Bronchial epithelial cell (primary cell): ENCODE measurements at regions not wholly inside any gene's neighbourhood (a gene's known extent, or its start where the extent isn't known, plus 50 kb on each side); places are given as distances from the start of the nearest gene placed in this dataset.

Experiments
- DNase-seq: peaks from one replicate; pipeline ENCODE4 v3.0.0-alpha.2; 2010; ENCODE audit warnings: low read depth
- FAIRE-seq: peaks from 2 replicates; lab custom pipeline; 2011; peaks lifted over from hg19 to GRCh38; lab: Jason Lieb, UNC
- H3K27me3 ChIP-seq: 2 replicates; pipeline ENCODE4 v1.5.1; 2011; ENCODE audit warnings: low read length; ENCODE audit not compliant: control insufficient read depth, insufficient read depth
- H3K36me3 ChIP-seq: 2 replicates; pipeline ENCODE4 v1.5.1; 2011; ENCODE audit warnings: low read length; ENCODE audit not compliant: control insufficient read depth, insufficient read depth
- H3K4me3 ChIP-seq: 2 replicates; pipeline ENCODE4 v1.5.1; 2011; ENCODE audit warnings: mild to moderate bottlenecking, low read depth, low read length, control low read depth
- TF ChIP-seq, protein P1 (sequence below): IDR thresholded peaks from 2 replicates; pipeline ENCODE4 v1.5.1; 2011; ENCODE audit warnings: mild to moderate bottlenecking, moderate library complexity, low read length, control low read depth, inconsistent platforms; ENCODE audit not compliant: insufficient read depth, severe bottlenecking

DNA sequence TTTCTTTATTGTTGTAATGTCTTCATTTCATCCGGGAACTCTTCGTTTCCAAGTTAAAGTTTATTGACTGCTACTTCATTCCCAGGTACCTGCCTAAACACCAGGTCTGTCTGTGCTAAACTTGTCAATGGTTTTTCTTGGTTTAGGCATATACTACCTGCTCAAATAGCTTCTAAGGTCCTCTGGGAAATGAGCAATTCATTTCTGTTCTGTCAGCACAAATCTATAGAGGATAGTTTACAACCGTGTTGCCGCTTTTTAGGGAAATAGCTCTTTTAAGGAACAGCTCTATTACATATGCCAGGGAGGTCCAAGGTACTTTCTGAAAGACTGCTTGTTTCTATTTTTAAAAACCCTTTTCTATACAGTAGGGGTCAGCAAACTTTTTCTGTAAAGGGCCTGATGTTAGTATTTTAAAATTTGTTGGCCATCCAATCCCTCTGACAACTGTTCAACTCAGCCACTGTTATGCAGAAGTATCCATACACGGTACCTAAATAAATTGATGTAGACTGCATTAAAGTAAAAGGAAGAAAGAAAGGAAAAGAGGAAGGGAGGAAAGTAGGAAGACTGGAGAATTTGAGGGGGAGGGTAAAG is 222.7 kb upstream of the PTBP2 start:
- no peaks in the 10 kb centered on the region for H3K36me3 ChIP-seq
- no peak for DNase-seq
- no peak for FAIRE-seq

DNA sequence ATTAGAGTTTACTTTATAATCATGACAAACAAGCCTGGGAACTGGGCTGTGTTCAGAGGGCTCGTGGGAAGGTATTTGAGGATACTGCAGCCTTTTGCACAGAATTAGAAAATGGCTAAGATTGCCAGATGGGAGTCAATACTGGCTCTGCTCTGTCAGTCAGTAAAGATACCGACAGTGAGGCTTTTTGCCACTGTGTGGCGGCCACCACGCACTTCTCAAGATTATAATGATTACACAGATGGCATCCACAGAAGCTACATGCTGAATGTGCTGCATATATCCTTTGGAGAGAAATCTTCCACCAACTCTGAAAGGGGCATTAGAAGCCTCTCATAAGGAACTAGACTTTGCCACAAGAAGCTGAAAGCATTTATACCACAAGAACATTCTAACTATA is 213.4 kb upstream of the PTBP2 start:
- TF ChIP-seq, protein P1, sequence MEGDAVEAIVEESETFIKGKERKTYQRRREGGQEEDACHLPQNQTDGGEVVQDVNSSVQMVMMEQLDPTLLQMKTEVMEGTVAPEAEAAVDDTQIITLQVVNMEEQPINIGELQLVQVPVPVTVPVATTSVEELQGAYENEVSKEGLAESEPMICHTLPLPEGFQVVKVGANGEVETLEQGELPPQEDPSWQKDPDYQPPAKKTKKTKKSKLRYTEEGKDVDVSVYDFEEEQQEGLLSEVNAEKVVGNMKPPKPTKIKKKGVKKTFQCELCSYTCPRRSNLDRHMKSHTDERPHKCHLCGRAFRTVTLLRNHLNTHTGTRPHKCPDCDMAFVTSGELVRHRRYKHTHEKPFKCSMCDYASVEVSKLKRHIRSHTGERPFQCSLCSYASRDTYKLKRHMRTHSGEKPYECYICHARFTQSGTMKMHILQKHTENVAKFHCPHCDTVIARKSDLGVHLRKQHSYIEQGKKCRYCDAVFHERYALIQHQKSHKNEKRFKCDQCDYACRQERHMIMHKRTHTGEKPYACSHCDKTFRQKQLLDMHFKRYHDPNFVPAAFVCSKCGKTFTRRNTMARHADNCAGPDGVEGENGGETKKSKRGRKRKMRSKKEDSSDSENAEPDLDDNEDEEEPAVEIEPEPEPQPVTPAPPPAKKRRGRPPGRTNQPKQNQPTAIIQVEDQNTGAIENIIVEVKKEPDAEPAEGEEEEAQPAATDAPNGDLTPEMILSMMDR = no peak
- no peaks in the 10 kb centered on the region for H3K36me3 ChIP-seq
- FAIRE-seq (no peak), DNase-seq (no peak)
- H3K27me3 ChIP-seq = no peaks in the 10 kb centered on the region
- no peak overlapping the region for H3K4me3 ChIP-seq

More for the DNA sequence above, 222.7 kb upstream of the PTBP2 start:
- Histone ChIP-seq H3K27me3 (no peaks in the 10 kb centered on the region), H3K4me3 (no peak overlapping the region)
- TF ChIP-seq, protein P1 = no peak

DNA sequence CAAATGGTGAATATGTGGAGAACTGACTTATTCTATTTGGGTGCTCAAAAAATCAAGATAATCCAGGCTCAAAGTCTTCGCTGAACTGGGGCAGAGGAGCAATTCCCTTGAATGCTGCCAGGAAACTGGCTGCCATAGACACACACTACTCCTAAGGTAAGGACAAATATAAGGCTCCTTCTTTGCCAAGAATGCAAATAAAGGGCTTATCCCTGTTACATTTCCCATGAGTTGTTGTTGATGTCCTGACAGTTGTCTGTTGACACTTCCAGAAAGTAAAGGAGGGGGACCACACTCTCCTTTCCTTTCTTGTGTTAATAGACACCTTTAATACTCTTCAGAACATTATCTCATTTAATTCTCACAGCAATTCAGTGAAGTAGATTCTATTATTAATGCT is 212.2 kb upstream of the PTBP2 start:
- FAIRE-seq (no peak), DNase-seq (no peak)
- Histone ChIP-seq H3K4me3 (no peak overlapping the region), H3K27me3 (no peaks in the 10 kb centered on the region), H3K36me3 (no peaks in the 10 kb centered on the region)
- TF ChIP-seq, protein P1 = no peak

DNA sequence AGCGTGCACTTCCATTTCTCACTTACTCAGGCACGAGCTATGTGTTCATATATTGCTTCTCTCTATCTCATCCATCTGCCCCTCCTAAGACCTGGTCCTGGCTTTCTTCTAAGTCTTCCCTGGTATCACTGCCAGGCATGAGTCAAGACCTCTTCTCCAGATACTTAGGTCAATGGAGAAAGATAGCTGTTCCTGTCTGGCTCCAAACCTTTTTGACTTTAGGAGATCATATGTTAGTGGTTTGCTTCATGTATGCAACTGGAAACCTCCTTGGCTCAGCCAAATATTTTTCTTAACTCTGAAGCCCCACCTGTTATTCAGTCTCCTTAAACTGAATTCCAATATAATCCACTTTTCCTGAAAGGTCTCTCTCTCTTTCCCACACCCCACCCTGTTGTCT is 211.6 kb upstream of the PTBP2 start:
- H3K4me3 ChIP-seq = no peak overlapping the region
- no peak for FAIRE-seq
- no peaks in the 10 kb centered on the region for H3K27me3 ChIP-seq
- TF ChIP-seq, protein P1 = no peak
- H3K36me3 ChIP-seq = no peaks in the 10 kb centered on the region
- DNase-seq = no peak

DNA sequence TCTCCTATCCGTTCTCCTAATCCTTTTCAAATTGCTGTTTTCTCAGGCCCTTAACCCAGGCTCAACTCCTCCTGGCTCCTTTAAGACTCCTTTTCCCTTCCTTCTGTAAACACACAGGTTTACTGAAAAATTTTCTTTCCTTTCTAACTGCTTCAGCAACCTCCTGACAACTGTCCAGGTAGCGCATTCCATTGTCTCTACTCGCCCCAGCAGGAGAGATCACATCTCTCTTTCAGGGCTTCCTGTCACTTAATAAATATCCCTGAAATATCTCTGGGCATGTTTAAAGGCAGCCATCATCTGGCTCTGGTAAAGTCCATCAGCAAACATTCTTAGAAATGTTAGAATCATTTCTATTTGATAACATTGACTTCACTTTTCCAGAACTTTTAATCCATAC is 211.2 kb upstream of the PTBP2 start:
- no peaks in the 10 kb centered on the region for H3K36me3 ChIP-seq
- H3K27me3 ChIP-seq = no peaks in the 10 kb centered on the region
- H3K4me3 ChIP-seq = no peak overlapping the region
- DNase-seq (no peak), FAIRE-seq (no peak)
- TF ChIP-seq, protein P1 = no peak

DNA sequence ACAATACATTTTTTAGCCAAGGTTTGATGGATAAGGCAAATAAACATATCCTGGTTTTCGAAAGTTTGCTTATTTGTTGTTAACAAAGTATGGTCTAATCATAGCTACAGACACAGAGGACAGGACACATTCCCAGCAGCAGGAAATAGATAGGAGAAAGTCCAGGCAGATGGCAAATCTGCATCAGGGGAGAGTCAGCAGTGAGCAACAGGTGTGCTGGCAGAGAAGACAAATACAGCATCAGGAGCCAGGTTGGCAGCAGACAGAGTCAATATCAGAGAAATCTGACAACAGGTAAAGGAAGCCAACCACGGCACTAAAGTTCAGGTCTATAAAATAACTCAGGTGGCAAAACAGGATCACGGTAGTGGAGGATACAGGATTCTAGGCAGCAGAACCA is 210.7 kb upstream of the PTBP2 start:
- Histone ChIP-seq H3K4me3 (no peak overlapping the region), H3K27me3 (no peaks in the 10 kb centered on the region), H3K36me3 (no peaks in the 10 kb centered on the region)
- TF ChIP-seq, protein P1 = no peak
- FAIRE-seq (no peak), DNase-seq (no peak)
